ENCODE measurements at regions not wholly inside any gene's neighbourhood (a gene's known extent, or its start where the extent isn't known, plus 50 kb on each side); places are given as distances from the start of the nearest gene placed in this dataset.

- TF ChIP-seq CTCF (IDR thresholded peaks at IDR 0.05) (no peak), POLR2A (IDR thresholded peaks at IDR 0.05; ENCODE audit: low read depth) (no peak), POLR2AphosphoS5 (IDR thresholded peaks at IDR 0.05) (no peak)
Observed at GRCh38 chr13:105341758-105342157, 1193.7 kb downstream of the EFNB2 start.

All from esophagus muscularis mucosa (tissue), 3 donors.